UCSD-AML1 (cell line): ENCODE measurements at regions not wholly inside any gene's neighbourhood (a gene's known extent, or its start where the extent isn't known, plus 50 kb on each side); places are given as distances from the start of the nearest gene placed in this dataset.
"Not testable (repeated sequence)": the region's sequence is repeated elsewhere in the genome, so short reads cannot be mapped to it uniquely, and the experiment has no call there.

ENCODE experiments used
- DNase-seq: peaks from one replicate; lab custom pipeline; 2025; ENCODE audit not compliant: unreplicated experiment; lab: John Stamatoyannopoulos, UW

DNA sequence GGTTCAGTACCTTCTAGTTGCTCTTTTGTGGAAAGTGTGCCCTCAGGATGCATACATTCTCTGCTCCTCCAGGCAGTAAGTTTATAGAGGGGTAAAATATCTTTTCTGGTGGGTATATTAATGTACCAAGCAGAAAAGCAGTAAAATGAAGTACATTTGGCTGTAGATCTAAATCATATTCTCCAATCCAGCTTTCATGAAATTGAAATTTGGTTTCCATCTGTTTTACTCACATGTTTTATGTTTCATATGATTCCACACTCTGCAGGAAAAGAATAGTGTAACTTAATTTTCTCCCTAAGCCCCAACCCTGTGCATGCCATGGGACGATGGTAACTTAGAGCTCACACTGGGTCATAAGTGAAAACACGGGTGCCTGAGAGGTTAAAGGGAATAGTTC, 172.3 kb downstream of the AKAIN1 start:
- no peak for DNase-seq

DNA sequence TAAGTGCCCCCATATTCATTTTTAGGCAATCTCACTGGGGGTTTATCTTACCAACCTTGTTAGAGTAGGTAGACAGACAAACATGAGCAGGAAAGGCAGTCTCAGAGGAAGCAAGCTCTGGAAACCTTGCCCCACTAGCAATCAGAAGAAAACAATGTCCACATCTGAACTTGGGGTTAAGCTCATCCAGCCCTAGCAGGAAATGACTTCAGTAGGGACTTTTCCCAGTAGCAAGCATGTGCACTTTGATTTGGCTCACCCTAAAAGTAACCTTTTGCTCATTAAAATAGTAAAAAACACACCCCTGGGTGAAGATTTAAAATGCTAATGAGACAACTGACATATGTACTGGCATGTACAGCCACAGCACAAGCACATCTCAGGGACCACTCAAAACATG, 175.5 kb downstream of the AKAIN1 start:
- DNase-seq: no peak

GRCh38 chr18:5015213-5015612, 181.8 kb downstream of the AKAIN1 start:
- DNase-seq: no peak

DNA sequence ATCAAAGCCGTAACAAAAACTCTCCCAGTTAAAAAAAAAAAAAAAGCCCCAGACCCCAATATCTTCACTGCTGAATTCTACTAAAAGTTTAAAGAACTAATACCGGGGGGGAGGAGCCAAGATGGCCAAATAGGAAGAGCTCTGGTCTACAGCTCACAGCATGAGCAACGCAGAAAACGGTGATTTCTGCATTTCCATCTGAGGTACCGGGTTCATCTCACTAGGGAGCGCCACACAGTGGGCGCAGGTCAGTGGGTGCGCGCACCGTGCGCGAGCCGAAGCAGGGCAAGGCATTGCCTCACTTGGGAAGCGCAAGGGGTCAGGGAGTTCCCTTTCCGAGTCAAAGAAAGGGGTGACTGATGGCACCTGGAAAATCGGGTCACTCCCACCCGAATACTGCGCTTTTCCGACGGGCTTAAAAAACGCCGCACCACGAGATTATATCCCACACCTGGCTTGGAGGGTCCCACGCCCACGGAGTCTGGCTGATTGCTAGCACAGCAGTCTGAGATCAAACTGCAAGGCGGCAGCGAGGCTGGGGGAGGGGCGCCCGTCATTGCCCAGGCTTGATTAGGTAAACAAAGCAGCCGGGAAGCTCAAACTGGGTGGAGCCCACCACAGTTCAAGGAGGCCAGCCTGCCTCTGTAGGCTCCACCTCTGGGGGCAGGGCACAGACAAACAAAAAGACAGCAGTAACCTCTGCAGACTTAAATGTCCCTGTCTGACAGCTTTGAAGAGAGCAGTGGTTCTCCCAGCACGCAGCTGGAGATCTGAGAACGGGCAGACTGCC, 192.8 kb downstream of the AKAIN1 start:
- not testable (repeated sequence) for DNase-seq

DNA sequence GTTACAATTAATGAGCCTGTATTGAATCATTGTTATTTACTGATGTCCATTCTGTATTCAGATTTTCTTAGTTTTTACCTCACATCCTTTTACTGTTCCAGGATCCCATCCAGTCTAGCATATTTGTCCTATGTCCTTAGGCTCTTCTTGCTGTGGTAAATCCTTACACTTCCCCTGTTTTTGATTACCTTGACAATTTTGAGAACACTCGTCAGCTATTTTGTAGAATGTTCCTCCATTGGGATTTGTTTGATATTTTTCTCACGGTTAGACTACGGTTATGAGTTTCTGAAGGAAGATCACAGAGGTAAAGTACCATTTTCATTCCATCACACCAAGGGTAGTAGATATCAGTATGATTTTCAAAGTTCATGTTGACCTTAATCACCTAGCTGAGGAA, 202.3 kb downstream of the AKAIN1 start:
- no peak for DNase-seq

DNA sequence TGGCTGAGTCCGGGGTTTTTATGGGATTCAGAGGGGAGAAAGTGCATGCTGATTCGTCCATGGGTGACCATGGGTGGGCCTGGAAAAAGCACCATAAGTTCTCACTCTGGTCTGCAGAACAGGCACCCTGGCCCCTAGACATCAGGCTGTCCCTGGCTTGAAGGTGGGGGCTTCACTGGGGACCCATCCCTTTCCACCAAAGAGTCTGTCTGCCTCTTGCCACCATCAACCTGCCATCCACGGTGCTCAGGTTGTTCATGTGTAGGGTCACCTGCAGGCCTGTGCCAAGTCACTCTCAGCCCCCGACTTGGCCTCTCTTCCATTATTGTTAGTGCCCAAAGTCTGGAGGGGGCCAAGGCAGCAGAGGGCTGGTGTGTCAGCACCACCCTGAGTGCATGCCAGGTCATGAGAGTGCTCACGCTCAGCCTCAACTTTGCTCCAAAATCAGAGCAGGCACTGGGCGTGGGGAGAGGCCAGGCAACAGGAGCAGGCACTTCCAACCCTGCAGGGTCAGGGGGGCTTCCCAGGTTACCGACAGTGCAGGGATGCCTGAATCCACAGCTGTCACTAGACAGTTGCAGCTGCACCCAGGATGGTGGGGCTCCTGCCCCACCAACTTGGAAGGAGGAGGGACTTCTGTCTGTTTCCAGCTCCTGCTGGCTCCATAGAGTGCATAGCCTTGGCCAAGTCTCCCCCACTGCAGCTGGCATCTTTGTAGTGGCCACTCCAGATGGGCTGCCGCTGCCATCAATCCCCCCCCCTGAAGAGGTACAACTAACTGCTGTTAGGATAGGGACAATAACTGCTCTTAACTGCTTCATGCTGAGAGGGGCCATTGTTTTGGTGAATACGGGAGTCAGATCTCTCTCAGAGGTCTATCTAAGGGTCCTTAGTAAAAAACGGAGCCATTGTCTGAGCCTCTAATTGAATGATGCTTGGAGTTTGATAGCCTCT, 209.3 kb downstream of the AKAIN1 start:
- DNase-seq: no peak

DNA sequence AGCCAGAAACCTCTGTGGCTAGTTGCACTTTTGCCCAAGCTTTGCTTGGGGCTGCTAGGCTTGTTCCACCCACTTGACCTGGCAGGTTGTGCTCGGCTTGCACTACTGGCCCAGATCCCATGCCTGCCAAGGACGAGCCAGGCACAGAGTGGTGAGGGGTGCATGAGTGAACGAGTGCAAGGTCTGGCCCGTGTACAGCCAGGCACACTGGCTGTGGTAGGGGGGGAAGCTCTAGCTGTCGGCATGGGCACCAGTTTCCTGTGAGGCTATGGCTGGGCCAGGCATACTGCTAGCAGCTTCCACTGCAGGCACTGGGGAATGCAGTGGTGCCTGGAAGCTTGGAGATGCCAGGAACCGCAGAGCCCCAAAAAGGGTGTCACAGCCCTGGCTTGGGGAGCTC, 210.4 kb downstream of the AKAIN1 start:
- DNase-seq: no peak

GRCh38 chr18:4986066-4986465, 211.0 kb downstream of the AKAIN1 start:
- DNase-seq: no peak

- DNase-seq: no peak
Measured at GRCh38 chr18:4961121-4961909, 235.7 kb downstream of the AKAIN1 start.

DNA sequence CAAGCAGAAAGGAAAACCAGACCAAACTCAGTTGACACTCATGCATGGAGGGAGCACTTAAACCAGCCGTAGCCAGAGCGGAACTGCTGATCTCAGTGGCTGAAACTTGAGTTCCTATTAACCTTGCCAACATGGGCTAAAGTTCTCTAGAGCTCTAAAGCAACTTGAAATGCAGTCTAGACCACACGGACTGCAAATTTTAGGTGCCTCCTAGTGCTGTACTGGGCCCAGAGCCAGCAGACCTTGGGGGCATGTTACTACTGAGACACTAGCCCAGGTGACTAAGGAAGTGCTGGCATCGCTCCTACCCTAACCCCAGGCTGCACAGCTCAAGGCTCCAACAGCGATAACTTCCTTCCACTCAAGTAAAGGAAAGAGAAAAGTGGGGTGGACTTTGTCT, 236.5 kb downstream of the AKAIN1 start:
- DNase-seq: no peak

DNA sequence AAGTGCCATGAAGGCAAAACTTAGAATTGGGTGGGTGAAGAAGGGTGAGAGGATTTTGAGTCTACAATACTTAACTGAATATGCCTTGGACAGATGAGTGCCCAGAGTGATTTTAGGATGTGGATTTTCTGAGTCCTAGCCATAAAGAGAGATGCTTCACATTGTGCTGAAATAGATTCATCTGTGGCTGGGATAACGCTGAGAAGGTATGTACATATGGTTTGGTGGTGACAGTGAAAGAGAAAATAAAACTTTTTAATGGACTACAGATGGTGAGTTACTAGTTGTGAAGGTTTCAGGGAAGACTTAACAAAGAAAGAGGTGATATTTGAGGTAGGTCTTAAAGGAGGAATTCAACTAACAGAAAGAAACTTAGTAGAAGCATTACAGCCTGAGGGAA, 265.8 kb downstream of the AKAIN1 start:
- no peak for DNase-seq

DNA sequence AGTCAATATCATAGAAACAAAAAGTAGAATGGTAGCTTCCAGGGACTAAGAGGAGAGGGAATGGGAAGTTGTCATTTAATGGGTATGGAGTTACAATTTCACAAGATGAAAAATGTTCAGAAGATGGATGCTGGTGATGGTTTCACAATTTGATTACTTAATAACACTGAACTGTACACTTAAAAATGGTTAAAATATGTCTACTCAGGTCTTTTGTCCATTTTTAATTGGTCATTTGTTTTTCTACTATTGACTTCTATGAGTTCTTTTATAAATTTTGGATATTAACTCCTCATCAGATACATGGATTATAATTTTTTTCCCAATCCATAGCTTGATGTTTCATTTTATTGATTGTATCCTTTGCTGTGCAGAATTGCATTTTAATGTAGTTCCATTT, 275.5 kb downstream of the AKAIN1 start:
- DNase-seq: no peak

GRCh38 chr18:4917509-4917908, 279.5 kb downstream of the AKAIN1 start:
- DNase-seq: not testable (repeated sequence)

GRCh38 chr18:4908328-4908727, 288.7 kb downstream of the AKAIN1 start:
- DNase-seq: no peak

- DNase-seq: no peak
Measured at GRCh38 chr18:4906856-4907255, 290.2 kb downstream of the AKAIN1 start.

GRCh38 chr18:4888251-4889040, 308.6 kb downstream of the AKAIN1 start:
- DNase-seq: no peak

GRCh38 chr18:4878480-4878879, 318.6 kb downstream of the AKAIN1 start:
- no peak for DNase-seq

DNA sequence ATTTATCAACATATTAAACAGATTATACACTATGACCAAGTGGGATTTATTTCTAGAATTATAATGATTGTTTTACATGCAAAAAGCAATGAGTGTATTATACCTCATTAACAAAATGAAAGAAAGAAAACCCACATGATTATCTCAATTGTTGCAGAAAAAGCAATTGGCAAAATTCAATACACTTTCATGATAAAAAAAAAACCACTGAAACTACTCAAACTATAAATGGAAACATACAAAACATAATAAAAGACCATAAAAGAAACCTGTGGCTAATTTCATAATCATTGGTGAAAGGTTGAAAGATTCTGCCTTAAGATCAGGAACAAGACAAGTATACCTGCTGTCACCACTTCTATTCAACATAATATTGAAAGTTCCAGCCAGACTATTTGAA, 325.9 kb downstream of the AKAIN1 start:
- DNase-seq: no peak

- DNase-seq: no peak
Measured at GRCh38 chr18:4870177-4870773, 326.8 kb downstream of the AKAIN1 start.

DNA sequence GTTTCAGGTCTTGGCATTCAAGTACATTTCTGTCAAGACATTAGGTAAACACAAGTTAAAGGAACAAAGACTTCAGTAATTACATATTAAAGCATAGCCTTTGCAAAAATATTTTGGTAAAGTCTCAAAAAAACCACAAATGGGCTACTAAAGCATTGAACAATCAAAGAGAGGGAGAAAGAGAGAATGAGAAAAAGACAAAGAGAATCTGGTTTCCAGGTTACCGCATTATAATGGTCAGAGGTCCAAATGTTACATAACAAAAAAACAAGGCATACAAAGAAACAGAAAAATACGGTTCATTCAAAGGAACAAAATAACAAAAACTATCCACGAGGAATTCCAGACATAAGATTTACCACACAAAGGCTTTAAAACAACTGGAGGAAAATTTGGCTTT, 327.9 kb downstream of the AKAIN1 start:
- DNase-seq: no peak
